Midbrain (tissue), 1 donor: ENCODE measurements at regions not wholly inside any gene's neighbourhood (a gene's known extent, or its start where the extent isn't known, plus 50 kb on each side); places are given as distances from the start of the nearest gene placed in this dataset.
A peak's percentile ranks its signal among the peaks of the same experiment; 100 is the strongest.
"Not testable (repeated sequence)": the region's sequence is repeated elsewhere in the genome, so short reads cannot be mapped to it uniquely, and the experiment has no call there.

Experiments used
- DNase-seq: peaks from one replicate; lab custom pipeline; 2025; lab: John Stamatoyannopoulos, UW

- no peak for DNase-seq
Observed at GRCh38 chrX:150239946-150240642, 123.0 kb upstream of the MAMLD1 start.

DNA sequence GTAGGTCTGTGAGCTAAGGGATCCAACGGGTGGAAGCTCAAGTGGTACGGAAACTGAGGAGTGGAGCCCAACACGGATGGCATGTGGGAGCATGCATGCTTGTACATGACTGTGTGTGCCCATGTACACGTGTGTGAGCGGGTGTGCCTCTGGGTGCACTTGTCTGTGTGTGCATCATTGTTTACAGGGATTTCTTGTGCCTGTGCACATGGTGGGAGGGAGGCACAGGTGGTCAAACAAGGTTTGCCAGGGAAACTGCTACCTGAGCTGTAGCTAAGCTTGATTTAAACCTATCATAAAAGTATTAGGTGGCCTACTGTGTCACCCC is 122.5 kb upstream of the MAMLD1 start:
- DNase-seq = no peak

- no peak for DNase-seq
Observed at GRCh38 chrX:150253959-150254620, 109.0 kb upstream of the MAMLD1 start.

DNA sequence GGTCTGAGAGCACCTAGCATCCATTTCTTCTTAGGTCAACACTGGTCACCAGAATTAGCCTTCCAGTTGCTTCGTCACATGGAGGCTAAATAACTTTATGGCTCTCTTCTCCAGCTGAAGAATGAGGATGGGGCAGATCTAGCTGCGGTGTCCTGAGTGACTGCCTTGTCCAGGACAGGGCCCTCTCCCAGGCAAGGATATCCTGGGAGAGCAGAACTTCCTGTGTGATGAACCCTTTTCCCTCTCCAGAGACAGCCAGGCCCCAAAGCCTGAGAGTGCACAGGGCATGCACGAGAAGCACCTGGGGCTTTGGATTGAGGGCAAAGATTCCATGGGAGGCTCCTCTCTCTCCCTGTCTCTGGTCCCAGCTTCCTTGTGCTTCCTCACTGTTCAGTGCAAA is 108.2 kb upstream of the MAMLD1 start:
- no peak for DNase-seq

DNA sequence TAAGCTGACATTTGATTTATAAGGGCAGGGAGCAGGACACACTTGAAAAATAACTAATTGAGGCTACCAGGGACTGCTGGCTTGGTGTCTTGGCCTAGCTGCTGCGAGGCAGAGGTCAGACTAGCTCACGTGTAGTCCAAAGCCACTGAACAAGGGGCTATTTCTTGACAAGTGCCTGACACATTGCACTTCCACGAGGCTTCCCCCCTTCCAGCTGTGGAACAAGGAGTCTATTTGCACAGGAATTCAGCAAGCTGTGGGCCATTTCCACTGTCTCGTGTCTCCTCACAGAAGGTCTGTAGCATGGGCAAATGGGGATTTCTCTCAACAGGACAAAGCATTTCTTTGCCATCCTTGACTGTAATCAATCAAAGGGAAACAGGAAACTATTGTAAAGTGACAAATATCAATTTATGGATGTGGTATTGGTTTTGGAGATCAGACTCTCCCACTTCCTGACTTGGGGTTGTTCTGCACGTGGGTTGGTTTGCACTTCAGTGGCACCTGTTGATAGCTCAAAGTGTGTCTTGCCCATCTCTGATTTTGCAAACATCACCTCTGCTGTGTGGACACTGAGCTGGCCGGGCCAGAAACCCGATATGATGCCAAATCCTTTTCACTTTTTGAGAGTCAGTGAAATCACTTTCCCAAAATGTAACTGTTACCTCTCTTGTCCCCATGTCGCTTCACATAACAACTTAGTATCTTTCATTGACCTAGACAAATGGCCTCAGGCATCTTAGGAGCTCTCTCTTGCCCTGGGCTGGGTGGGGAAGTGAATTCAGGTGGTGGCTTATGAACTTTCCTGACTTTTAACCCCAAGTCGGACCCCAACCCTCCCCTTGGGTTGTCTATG is 107.4 kb upstream of the MAMLD1 start:
- no peak for DNase-seq

- no peak for DNase-seq
Observed at GRCh38 chrX:150256297-150256650, 106.8 kb upstream of the MAMLD1 start.

DNA sequence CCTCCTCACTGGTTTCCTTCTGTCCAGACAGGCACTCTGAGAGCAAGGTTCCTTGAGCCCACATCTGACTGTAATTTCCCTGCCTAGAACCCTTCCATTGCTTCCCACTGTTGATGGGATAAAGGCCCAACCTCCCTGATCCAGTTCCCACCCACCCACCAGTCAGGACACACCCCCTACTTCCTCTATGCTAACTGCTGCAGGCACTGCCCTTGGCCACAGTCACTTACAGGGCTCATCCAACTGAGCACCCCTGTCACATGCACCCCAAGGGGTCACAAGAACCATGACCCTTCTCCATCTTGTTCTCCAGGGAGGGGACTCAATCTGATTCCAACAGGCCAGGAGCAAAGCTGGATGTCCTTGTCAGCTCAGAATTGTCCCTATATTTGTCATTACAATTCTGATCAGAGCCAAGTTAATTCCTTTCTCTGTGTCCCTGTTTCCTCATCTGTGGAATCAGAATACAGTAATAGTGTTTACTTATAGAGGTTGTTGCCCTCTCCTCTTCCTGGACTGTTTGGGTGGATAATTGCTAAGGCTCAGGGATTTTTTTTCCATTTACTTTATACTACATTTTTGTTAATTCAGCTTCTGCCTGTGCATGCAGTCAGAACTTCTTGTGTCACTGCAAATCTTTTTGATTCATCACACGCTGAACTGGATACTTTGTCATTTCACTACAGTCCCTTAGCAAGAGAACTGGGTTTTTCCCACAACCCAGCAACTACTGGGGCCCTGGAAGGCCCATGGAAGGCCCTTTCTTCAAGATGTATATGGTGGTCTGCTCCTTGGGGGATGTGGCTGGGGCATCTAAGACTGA is 105.6 kb upstream of the MAMLD1 start:
- no peak for DNase-seq

- DNase-seq = no peak
Observed at GRCh38 chrX:150258176-150258425, 105.0 kb upstream of the MAMLD1 start.

GRCh38 chrX:150258463-150259430 is 104.4 kb upstream of the MAMLD1 start:
- DNase-seq = no peak

DNA sequence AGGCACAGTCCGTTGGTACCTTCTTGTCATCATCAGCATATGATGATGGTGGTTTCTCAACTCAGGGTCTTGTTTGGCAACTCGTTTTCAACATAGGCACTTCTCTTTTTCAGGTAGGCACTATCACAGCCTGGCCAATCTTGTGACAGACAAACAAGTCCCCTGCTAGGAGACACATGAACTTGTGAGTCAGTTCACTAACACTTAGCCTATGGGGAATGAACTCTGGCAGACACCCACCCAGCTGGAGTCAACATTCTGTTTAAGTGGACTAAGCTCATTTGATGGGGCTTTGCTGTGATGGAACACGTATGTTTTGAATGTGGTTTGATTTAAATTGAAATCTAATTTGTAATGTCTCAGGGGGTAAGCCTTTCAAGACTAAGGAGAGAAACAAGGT is 100.7 kb upstream of the MAMLD1 start:
- DNase-seq = no peak

DNA sequence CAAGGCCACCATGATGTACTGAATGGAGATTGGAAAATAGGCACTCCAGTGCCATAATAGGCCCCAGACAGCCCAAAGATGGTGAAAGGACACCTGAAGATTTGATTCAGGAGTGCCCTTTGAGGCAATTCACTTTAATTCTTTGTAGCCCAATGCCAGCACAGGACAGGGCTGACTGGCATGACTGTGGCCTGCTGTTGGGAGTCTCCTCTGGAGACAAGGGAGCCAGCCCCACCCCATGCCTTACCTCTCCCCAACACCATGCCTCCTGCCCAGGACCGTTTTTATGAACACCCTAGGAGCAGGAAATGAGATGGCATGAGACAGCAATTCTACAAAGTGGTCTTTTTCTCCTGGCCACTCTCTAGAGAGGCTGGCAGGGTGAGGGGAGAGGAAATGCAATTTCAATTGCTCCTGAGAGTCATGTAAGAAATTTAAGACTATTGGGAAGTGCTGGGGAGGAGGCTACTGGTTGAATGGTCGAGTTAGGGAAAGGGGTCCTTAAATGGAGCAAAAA is 94.2 kb upstream of the MAMLD1 start:
- no peak for DNase-seq

- DNase-seq = no peak
Observed at GRCh38 chrX:150269605-150270254, 93.4 kb upstream of the MAMLD1 start.

DNA sequence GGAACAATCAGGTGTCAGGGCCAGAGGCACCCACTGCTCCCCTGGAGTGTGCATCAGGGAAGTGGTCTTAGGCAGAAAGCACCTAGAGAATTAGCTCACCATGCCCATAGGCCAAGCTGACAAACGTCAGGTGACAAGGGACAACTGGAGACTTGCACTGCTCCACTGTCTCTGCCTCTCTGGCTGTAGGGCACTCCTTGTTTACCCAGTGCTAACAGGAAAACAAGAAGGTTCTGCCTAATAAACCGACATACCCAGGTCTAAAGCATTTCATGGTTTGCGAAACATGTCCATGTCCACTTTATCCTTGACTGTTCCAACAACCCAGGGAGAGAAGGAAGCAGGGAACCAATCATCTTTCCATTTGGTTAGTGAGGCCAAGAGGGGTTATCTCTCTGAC is 92.5 kb upstream of the MAMLD1 start:
- no peak for DNase-seq

GRCh38 chrX:150273575-150274294 is 89.4 kb upstream of the MAMLD1 start:
- not testable (repeated sequence) for DNase-seq

DNA sequence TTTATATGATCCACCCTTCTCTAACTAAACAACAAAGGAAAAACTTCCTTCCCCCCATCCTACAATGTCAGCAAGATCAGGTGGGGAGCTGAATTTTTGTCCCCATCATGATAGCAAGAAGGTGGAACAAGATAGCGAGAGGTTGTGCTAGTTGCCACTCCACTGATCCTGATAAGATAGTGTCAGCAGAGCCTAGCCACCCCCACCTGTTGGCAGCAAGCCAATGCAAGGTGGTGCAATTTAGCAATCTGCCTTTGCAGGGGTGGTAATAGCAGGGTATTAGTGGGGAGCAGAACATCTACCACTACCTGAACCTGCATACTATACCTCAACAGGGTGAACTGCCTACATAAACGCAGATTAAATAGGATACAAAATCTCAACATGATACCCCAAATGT is 80.2 kb upstream of the MAMLD1 start:
- no peak for DNase-seq

DNA sequence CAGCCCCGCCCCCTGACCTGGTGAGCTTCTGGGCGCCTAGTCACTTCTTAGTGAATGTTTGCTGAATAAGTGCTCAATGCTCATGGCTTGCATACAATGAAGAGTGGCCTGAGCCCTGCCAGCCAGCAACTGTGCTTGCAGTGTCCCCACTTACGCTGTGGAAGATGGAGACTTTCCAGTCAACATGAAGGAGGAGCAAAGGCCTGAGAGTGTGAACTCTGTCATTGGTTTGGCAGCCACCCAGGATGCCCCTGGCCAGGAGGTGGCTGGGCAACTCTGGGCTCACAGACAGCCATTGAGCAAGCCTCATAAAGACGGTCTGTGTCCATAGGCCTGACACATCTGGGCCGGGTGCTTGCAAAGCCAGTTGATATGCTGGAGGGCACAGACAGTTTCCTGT is 72.1 kb upstream of the MAMLD1 start:
- peak; percentile 87 for DNase-seq

DNA sequence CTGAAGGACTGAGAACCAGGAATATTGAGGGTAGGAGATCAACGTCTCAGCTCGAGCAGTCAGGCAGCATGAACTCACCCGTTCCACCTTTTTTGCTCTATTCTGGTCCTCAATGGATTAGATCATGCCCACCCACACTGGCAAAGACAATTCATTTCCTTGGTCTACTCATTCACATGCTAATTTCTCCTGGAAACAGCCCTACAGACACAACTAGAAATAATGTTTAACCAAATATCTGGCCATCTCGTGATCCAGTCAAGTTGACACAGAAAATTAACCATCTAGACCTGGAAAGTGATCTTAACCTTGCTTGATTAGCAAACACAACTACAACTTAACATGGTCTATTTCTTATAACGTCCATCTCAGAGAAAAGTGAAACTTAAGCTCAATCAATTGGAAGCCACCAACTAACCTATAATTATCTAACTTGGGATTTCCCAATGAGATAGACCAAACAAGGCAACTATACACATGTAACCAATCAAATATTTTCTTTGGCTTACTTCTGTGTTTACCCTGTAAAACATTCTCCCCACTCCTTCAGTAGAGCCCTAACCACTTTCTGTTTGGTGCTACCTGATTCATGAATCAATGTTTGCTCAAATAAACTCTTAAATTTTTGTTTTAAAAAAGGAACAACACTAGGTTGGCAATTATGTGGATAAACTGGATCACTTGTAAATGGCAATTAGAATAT is 69.7 kb upstream of the MAMLD1 start:
- no peak for DNase-seq

DNA sequence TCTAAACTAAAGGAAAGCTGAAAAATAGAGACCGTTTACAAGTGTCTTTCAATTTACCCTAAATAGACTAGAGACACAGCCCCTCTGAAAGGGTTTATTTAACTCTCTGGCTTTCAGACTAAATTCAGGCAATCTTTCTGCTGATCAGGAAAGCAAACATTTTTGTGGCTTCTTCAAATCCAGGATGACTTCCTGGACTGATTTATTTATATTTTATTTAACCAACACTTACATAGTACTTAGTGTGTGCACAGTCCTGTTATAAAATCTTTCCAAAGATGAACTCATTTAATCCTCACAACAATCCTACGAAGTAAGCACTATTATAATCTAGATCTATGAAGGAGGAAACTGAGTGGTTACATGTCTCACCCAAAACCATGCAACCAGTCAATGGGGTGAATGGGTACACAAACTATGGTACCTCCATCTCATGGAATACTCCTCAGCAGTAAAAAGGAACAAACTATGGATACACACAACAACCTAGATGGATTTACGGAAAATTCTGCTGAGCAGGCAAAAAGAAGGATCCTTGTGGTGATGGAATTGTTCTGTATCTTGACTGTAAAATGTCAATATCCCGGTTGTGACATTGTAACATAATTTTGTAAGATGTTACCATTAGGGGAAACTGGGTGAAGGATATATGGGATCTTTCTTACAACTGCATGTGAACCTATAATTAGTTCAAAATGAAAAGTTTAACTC is 64.1 kb upstream of the MAMLD1 start:
- no peak for DNase-seq

GRCh38 chrX:150299579-150299978 is 63.5 kb upstream of the MAMLD1 start:
- no peak for DNase-seq
